ENCODE measurements at regions not wholly inside any gene's neighbourhood (a gene's known extent, or its start where the extent isn't known, plus 50 kb on each side); places are given as distances from the start of the nearest gene placed in this dataset.

GRCh38 chr21:18620436-18620835, 216.9 kb upstream of the TMPRSS15 start:
- TF ChIP-seq CTCF (IDR thresholded peaks at IDR 0.05; ENCODE audit: insufficient read depth, low read depth, low read length) (no peak), EZH2 (IDR thresholded peaks at IDR 0.05; ENCODE audit: insufficient read depth, low read length) (no peak)

Data from astrocyte (in vitro differentiated cells and primary cell).